ENCODE measurements at regions not wholly inside any gene's neighbourhood (a gene's known extent, or its start where the extent isn't known, plus 50 kb on each side); places are given as distances from the start of the nearest gene placed in this dataset.
A peak's percentile ranks its signal among the peaks of the same experiment; 100 is the strongest.

DNA sequence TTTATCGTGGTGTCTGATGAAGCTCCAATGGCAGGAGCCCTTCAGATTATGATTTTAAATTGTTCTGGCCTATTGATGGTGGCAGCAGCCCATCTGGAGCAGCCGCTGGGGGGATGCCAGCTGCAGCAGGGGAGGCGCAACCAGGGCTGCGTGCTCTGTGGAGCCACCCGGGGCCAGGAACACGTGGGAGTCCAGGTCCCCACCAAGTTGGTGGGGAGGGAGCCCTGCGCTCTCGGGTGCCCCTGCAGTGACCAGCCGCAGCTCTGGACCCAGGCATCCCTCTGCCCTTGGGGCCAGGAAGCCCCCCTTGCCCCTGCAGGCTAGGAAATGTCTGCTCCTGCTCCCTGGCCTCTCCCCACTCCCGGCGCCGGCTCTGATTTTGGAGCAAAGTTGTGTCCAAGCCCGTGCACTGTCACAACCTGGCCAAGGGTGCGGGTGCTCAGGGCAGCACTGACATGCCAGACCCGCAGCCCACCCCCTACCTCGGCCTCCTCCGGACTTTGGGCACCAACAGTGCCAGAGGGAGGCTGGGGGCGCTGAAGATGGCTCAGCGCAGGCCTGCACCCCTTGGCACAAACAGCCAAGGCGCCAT is 147.2 kb upstream of the ADO start:
- DNase-seq, result no peak
- H3K27ac Mint-ChIP-seq, result no peak overlapping the region
- peaks cover 5 to 7% of the 10 kb centered on the region in 2 donors for H3K9me3 Mint-ChIP-seq
- no peak overlapping the region for H3K4me3 Mint-ChIP-seq
- H3K27me3 Mint-ChIP-seq, result no peaks in the 10 kb centered on the region
- H3K4me1 Mint-ChIP-seq, result peaks cover 25% of the 10 kb centered on the region
- ATAC-seq, result no peak

DNA sequence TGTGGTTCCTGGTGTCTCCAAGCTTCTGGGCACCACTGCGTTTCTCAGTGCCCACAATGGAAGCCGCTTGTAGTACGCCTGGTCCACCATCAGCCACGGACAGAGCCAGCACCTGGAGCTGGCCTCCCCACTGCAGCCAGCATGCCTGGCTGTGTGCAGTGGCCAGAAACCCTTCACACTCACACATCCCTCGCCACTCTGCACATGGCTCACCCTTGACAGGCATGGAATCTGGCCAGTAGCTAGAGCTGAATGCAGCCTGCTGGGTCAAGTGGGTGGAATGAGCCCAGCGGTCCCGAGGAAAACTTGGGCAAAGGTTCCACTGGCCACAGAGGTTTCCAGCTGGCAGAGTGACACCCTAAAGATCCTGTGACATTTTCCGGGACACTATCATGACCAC is 146.0 kb upstream of the ADO start:
- Mint-ChIP-seq H3K4me1 (peaks cover 15% of the 10 kb centered on the region), H3K9me3 (peaks cover 5 to 7% of the 10 kb centered on the region in 2 donors), H3K27me3 (no peaks in the 10 kb centered on the region), H3K4me3 (no peak overlapping the region), H3K27ac (no peak overlapping the region)
- DNase-seq (no peak), ATAC-seq (no peak)

DNA sequence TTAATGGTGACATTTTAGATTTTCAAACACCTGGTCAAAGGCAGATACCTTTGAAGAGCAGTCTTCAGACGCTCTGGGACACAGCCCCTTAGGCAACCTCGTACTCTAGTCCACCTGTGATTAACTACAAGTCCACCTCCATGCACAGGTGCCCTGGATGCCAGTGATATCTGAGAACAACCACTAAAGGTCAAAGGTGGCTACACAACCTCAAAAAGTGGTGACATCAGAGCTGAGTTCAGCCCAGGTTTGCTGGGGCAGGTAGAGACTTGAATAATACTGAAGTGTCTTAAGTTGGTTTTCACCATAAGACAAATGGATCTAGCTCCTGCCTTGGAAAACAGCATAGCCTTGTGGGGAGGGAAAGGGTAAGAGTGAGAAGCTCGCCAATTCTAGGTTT is 143.4 kb upstream of the ADO start:
- Mint-ChIP-seq H3K27me3 (no peaks in the 10 kb centered on the region), H3K4me3 (no peak overlapping the region), H3K4me1 (no peaks in the 10 kb centered on the region), H3K27ac (no peak overlapping the region), H3K9me3 (peaks cover 5 to 7% of the 10 kb centered on the region in 2 donors)
- ATAC-seq (no peak), DNase-seq (no peak)

DNA sequence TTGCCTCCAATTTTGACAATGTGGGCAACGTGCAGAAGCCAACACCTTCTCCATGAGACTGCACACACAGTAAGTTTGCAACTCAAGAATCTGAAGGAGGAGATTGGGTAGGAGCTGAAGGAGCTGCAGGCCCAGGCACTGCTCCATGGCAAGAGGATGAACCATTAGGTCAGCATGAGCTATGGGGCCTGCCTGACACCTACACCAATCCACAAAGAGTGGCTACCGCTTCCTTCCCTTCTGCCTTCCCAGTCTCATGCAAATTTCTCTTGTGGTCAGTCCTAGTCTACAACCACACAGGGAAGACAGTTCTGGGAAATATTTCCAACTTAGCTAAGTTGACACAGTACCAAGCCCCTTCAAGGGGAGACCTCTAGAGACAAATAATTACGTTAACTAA is 142.0 kb upstream of the ADO start:
- Mint-ChIP-seq H3K9me3 (peaks cover 5 to 7% of the 10 kb centered on the region in 2 donors), H3K4me3 (no peak overlapping the region), H3K4me1 (no peaks in the 10 kb centered on the region), H3K27ac (no peak overlapping the region), H3K27me3 (no peaks in the 10 kb centered on the region)
- DNase-seq, result no peak
- ATAC-seq, result no peak

DNA sequence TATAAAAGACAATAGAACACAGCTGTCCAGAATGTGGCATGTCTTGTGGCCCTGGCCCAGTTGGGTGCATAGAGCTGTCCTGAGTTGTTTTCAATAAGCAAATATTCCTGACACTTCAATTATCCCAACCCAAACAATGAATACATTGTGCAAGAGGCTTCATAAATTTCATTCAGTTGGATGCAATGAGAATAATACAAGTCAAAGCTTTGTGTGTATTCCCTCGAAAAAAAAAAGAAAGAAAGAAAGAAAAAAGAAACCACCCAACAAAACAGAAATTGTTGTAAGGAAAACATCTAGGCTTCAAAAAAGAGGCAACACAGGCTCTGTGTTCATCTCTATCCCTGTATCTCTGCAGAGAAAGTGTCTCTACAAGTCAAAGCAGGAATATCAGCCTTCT is 138.7 kb upstream of the ADO start:
- DNase-seq (no peak), ATAC-seq (no peak)
- Mint-ChIP-seq H3K9me3 (peaks cover 0 to 7% of the 10 kb centered on the region in 2 donors), H3K27ac (no peak overlapping the region), H3K4me3 (no peak overlapping the region), H3K27me3 (no peaks in the 10 kb centered on the region), H3K4me1 (peaks cover 8% of the 10 kb centered on the region)

DNA sequence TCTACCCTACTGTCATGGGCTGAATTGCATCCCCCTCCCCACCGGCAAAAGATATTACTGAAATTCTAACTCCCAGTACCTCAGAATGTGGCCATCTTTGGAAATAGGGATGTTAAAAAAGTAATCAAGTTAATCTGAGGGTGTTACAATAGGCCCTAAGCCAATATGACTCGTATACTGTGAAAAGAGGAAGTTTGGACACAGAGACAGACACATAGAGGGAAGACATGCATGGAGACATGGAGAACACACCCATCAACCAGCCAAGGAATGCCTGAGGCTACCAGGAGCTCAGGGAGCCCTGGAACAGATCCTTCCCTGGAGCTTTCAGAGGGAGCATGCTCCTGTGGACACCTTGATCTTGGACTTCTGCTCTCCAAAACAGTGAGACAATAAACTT is 138.2 kb upstream of the ADO start:
- peaks cover 13% of the 10 kb centered on the region for H3K4me1 Mint-ChIP-seq
- DNase-seq, result no peak
- peaks cover 0 to 6% of the 10 kb centered on the region in 2 donors for H3K9me3 Mint-ChIP-seq
- no peaks in the 10 kb centered on the region for H3K27me3 Mint-ChIP-seq
- no peak for ATAC-seq
- H3K27ac Mint-ChIP-seq, result no peak overlapping the region
- H3K4me3 Mint-ChIP-seq, result no peak overlapping the region

DNA sequence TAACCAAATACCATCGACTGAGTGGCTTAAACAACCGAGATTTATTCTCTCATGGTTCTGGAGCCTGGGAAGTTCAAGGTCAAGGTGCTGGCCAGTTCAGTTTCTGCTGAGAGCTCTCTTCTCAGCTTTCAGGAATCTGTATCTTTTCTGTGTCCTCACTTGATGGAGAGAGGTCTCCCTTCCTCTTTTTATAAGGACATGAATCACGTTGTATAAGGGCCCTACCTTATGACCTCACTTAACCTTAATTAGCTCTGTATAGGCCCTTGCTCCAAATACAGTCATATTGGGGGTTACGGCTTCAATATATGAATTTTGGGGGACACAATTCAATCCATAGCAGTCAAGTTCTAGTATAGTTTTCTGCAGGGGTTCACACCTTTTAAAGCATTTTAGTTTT is 135.2 kb upstream of the ADO start:
- ATAC-seq (no peak), DNase-seq (no peak)
- Mint-ChIP-seq H3K27me3 (no peaks in the 10 kb centered on the region), H3K4me1 (peaks cover 16% of the 10 kb centered on the region), H3K27ac (no peak overlapping the region), H3K9me3 (no peaks in the 10 kb centered on the region), H3K4me3 (no peak overlapping the region)

DNA sequence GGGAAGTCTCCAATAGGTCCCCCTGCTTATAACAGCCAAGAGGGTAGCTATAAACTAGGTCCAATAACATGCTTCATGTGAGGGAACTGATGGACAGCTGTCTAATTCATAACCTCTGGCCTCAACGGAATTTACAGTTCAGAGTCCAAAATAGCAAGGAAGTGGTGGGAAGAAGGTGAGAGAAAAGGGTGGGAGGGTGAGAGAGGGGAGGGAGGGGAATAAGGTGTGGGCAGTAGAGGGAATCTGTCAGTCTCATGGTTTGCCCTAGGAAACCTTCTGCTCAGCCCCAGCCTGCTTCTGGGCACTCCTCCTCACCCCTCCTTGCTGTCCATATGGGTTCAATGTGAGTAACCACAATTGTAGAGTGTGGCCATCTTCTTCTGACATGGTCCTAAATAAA is 133.4 kb upstream of the ADO start:
- Mint-ChIP-seq H3K27me3 (no peaks in the 10 kb centered on the region), H3K27ac (no peak overlapping the region), H3K4me1 (peaks cover 16% of the 10 kb centered on the region), H3K4me3 (no peak overlapping the region), H3K9me3 (no peaks in the 10 kb centered on the region)
- DNase-seq (no peak), ATAC-seq (no peak)

DNA sequence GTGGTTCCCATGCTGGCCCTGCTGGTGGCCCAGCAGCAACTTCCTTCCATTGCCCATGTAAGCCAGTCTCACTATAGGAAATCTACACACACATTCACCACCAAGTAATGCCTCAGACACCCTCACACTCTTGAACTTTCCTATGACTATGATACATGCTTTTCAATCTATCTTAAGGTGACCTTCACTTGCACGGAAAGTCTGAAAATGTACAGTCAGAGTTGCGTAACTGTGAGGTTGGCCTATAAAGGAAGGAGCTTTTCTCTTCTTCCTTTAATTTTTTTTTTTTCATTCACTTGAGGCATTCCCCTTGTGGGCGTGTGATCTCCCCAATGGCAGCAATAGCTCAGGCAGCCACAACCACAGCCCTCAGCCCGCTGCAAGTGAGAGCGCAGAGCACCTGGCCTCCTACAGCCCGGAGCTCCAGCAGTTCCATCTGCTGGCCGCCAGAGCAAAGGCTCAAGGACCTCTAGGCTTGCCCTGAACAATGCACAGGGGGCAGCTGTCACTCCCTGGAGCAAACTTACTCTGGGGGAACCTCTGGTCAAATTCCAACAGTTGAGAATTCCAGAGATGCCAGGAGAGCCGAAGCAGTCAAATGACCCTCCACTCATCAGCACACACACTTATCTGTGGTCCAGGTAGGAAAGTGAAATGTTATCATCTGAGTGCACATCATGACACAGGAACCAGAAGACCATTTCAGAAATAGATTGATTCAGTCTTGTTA is 123.1 kb upstream of the ADO start:
- Mint-ChIP-seq H3K27ac (peak overlapping the region; percentile 74 to 94), H3K4me3 (peak overlapping the region; percentile 55 to 61)

DNA sequence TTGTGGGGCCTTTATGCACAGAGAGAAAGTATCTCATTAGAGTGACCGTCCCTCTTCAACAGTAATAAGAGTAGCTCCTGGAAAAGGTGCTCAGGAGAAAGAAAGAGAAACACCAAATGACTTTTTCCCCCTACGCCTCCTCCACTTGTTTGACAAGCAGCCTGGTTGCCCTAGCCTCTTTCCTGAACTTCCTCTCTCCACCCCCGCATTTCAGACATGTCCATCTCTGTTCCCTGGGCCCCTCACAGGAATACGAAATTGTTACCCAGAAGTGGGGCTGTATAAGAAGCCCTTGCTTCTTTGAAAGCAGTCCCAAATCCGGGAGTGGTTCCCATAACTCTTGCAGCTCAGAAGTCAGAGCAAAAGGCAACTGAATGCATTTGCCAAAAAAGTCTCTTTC is 119.6 kb upstream of the ADO start:
- no peak overlapping the region for H3K4me3 Mint-ChIP-seq
- no peak overlapping the region for H3K27ac Mint-ChIP-seq
- peaks cover 67% of the 10 kb centered on the region for H3K4me1 Mint-ChIP-seq
- ATAC-seq (no peak), DNase-seq (no peak)
- H3K9me3 Mint-ChIP-seq, result peaks cover 26 to 34% of the 10 kb centered on the region in 2 donors
- H3K27me3 Mint-ChIP-seq, result no peaks in the 10 kb centered on the region

More for the DNA sequence above, 123.1 kb upstream of the ADO start:
- H3K9me3 Mint-ChIP-seq, result peaks cover 26 to 27% of the 10 kb centered on the region in 2 donors
- DNase-seq (peak; percentile 86 to 92), ATAC-seq (peak; percentile 96)
- H3K27me3 Mint-ChIP-seq, result no peaks in the 10 kb centered on the region
- peaks cover 55% of the 10 kb centered on the region for H3K4me1 Mint-ChIP-seq

DNA sequence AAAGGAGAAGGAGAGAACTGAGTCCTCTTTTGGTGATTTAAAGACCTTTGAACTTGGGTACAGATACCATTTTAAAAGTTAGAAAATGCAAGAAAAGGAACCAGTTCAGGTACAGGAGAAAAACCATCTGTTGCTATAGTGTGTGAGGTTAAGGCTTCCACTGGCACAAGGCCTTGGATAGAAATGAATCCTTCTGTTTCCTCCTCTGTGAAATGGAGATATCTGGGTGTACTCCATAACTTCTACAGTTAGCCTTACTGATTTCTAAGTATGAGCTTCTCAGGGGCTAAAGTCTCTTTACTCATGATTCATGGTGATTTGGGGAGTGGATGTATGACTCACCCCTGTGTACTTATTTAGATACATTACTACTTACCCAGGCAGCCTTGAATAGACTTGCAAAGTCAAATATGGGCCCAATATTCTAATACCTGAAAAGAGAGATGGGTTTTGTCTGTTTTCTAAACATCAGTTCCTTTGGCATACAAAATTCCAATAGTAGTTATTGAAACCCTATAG is 117.2 kb upstream of the ADO start:
- H3K4me1 Mint-ChIP-seq, result peaks cover 67% of the 10 kb centered on the region
- no peak overlapping the region for H3K27ac Mint-ChIP-seq
- peak; percentile 68 for ATAC-seq
- H3K27me3 Mint-ChIP-seq, result no peaks in the 10 kb centered on the region
- DNase-seq, result no peak
- H3K4me3 Mint-ChIP-seq, result no peak overlapping the region
- peaks cover 26 to 34% of the 10 kb centered on the region in 2 donors for H3K9me3 Mint-ChIP-seq

DNA sequence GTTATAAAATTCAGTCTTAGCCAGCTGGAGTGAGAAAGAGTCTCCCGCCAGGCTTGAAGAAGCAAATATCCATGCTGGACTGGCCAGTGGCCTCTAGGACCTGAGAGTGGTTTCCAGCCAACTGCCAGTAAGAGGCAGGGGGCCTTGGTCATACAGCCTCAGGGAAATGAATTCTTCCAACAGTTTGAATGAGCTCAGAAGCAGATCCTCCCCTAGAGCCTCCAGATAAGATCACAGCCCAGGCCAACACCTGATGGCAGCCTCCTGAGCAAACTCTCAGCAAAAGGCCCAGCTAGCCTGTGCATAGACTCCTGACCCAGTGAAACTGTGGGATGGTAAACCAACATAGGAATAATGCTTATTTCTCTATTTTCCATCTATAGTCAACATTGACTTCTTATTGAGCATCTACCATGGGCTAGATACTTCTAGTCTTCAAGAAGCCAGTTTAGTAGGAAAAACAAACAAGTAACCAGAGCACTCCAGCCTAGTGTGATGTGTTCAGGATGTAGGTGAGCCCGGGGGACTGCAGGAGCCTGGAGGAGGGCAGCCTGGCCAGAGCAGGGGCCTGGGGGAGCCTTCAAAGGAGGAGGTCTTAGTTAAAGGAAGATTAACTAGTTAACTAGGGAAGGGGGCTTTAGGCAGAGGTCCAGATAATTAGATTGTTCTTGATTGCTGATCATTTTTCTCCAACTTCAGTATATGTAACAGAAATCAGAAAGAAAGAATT is 115.4 kb upstream of the ADO start:
- Mint-ChIP-seq H3K27ac (peak overlapping the region in 1 of 2 donors; percentile 88), H3K27me3 (no peaks in the 10 kb centered on the region), H3K9me3 (peaks cover 22 to 34% of the 10 kb centered on the region in 2 donors), H3K4me3 (peak overlapping the region; percentile 56 to 69), H3K4me1 (peaks cover 61% of the 10 kb centered on the region)
- ATAC-seq (no peak), DNase-seq (no peak)

DNA sequence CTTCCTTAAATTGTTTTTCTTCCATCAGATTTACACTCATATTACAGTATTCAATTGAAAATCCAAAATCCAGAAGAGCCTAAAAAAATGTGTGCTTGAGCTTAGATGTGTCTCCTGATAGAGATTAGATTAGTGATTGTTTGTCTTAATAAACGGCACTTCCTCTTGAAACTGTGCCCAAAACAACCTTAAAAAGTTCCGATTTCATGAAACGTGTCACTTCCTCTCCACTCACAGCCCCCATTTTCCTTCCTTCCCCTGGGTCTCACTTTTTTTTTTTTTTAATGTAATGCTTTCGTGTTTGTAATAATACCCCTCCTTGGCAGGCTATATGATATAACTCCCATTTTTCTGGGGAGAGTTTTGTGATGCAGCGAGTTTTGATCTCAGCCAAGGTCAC is 114.8 kb upstream of the ADO start:
- Mint-ChIP-seq H3K27ac (peak overlapping the region; percentile 86 to 93), H3K4me3 (peak overlapping the region; percentile 56 to 69), H3K4me1 (peaks cover 66% of the 10 kb centered on the region), H3K9me3 (peaks cover 20 to 34% of the 10 kb centered on the region in 2 donors), H3K27me3 (no peaks in the 10 kb centered on the region)
- ATAC-seq (no peak), DNase-seq (no peak)

DNA sequence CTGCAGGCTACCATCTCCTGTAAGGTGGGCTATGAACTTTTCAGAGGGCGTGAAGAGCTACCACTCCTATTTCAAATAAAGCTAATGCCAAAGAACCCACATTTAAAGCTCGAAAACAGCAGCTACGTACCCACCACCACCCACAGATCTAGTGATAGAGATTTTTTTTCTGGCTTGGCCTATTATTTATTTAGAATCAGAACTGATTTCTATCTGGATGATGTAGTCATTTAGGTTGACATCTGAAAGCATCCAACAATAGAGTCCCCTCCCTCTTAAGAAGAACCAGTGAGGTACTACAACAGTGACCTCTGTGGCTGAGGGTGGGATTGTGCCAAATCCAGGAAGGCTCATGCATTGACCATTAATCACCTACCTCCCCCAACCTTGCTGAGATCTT is 113.8 kb upstream of the ADO start:
- H3K4me1 Mint-ChIP-seq, result peaks cover 60% of the 10 kb centered on the region
- ATAC-seq (peak; percentile 55), DNase-seq (no peak)
- peaks cover 19 to 31% of the 10 kb centered on the region in 2 donors for H3K9me3 Mint-ChIP-seq
- peak overlapping the region in 1 of 2 donors; percentile 5 for H3K4me3 Mint-ChIP-seq
- H3K27ac Mint-ChIP-seq, result peak overlapping the region in 1 of 2 donors; percentile 12
- no peaks in the 10 kb centered on the region for H3K27me3 Mint-ChIP-seq

DNA sequence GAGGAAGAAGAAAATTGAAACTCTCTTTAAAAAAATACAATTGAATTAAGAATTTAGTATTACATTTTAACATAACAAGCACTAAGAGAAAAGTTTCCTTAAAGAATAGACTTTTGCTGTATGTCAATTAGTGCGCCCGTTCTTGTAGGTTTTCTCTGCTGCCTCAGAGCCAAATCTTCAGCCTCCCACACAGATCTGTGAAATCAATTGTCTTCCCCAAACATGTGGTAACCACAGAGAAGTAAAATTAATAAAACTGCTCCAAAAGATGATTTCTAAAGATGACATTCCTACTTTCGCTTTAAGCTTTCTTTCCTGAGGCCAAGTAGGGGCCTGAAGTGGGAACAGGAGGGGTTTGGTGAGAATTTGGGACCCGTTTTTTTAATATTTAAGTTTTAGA is 113.2 kb upstream of the ADO start:
- ATAC-seq, result no peak

DNA sequence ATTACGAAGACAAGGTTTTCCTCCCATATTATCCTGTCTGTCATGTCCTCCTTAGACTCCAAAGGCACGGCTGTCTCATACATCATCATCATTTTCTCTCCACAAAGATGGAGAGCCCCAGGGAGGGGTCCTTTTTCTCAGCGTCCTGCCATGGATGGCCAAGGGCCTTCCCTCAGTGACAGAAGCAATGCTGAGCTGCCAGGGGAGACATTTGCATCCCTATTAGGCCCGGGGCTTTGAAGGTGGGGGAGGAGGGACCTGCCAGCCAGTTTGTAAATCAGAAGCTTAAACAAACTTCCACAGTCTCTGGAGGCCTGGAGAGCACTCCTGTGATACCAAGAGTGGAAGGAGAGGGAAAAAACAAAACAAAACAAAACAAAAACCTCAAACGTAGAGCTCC is 112.4 kb upstream of the ADO start:
- Mint-ChIP-seq H3K27ac (no peak overlapping the region), H3K4me3 (no peak overlapping the region), H3K4me1 (peaks cover 60% of the 10 kb centered on the region), H3K9me3 (peaks cover 7 to 17% of the 10 kb centered on the region in 2 donors), H3K27me3 (no peaks in the 10 kb centered on the region)
- no peak for DNase-seq
- ATAC-seq, result no peak

More for the DNA sequence above, 113.2 kb upstream of the ADO start:
- peaks cover 13 to 25% of the 10 kb centered on the region in 2 donors for H3K9me3 Mint-ChIP-seq
- peak overlapping the region; percentile 17 to 29 for H3K4me3 Mint-ChIP-seq
- peak overlapping the region; percentile 77 to 93 for H3K27ac Mint-ChIP-seq
- H3K27me3 Mint-ChIP-seq, result no peaks in the 10 kb centered on the region
- no peak for DNase-seq
- H3K4me1 Mint-ChIP-seq, result peaks cover 59% of the 10 kb centered on the region
